ENCODE measurements at regions not wholly inside any gene's neighbourhood (a gene's known extent, or its start where the extent isn't known, plus 50 kb on each side); places are given as distances from the start of the nearest gene placed in this dataset.

- ChIA-PET POLR2A (no interaction called here), CTCF (interaction anchor here (1.6 to 2.7 kb wide), 3 partner anchors 8 to 828 kb away, joined by 3 to 12 read pairs (median 5); no protein-coding TSS in a partner anchor)
- DNase-seq (ENCODE audit: low read depth, low spot score) = no peak
- H3K4me3 ChIP-seq (ENCODE audit: low read depth, low read length) = no peak overlapping the region
- no peak for TF ChIP-seq CTCF (IDR thresholded peaks at IDR 0.05; ENCODE audit: insufficient read depth, low read length, missing control alignments)
Measured at GRCh38 chr21:26709090-26709489, 136.0 kb upstream of the CYYR1 start.

GRCh38 chr21:26708223-26708800 is 135.2 kb upstream of the CYYR1 start:
- CTCF ChIA-PET = interaction anchor here (1.0 to 2.7 kb wide), 3 partner anchors 8 to 827 kb away, joined by 4 to 12 read pairs (median 5); no protein-coding TSS in a partner anchor
- TF ChIP-seq CTCF (IDR thresholded peaks at IDR 0.05; ENCODE audit: insufficient read depth, low read length, missing control alignments) = no peak
- POLR2A ChIA-PET = no interaction called here
- no peak for DNase-seq (ENCODE audit: low read depth, low spot score)
- no peak overlapping the region for H3K4me3 ChIP-seq (ENCODE audit: low read depth, low read length)

- CTCF ChIA-PET = interaction anchor here (1.0 to 2.7 kb wide), 2 partner anchors 9 to 10 kb away, joined by 4 to 12 read pairs; no protein-coding TSS in a partner anchor
- POLR2A ChIA-PET = no interaction called here
Measured at GRCh38 chr21:26707246-26707645, 134.2 kb upstream of the CYYR1 start.

GRCh38 chr21:26698416-26698815 is 125.3 kb upstream of the CYYR1 start:
- CTCF ChIA-PET = interaction anchor here (3.0 kb wide), 1 partner anchor 16 kb away, joined by 11 read pairs; no protein-coding TSS in a partner anchor
- POLR2A ChIA-PET = no interaction called here
- no peak for DNase-seq (ENCODE audit: low read depth, low spot score)
- H3K4me3 ChIP-seq (ENCODE audit: low read depth, low read length) = no peak overlapping the region
- TF ChIP-seq CTCF (IDR thresholded peaks at IDR 0.05; ENCODE audit: insufficient read depth, low read length, missing control alignments) = no peak

More at GRCh38 chr21:26707246-26707645, 134.2 kb upstream of the CYYR1 start:
- no peak for DNase-seq (ENCODE audit: low read depth, low spot score)
- no peak overlapping the region for H3K4me3 ChIP-seq (ENCODE audit: low read depth, low read length)
- no peak for TF ChIP-seq CTCF (IDR thresholded peaks at IDR 0.05; ENCODE audit: insufficient read depth, low read length, missing control alignments)

- ChIA-PET POLR2A (no interaction called here), CTCF (interaction anchor here (1.9 kb wide), 1 partner anchor 24 kb away, joined by 4 read pairs; no protein-coding TSS in a partner anchor)
- no peak for TF ChIP-seq CTCF (IDR thresholded peaks at IDR 0.05; ENCODE audit: insufficient read depth, low read length, missing control alignments)
- DNase-seq (ENCODE audit: low read depth, low spot score) = no peak
- no peak overlapping the region for H3K4me3 ChIP-seq (ENCODE audit: low read depth, low read length)
Measured at GRCh38 chr21:26691416-26691815, 118.3 kb upstream of the CYYR1 start.

- CTCF ChIA-PET = no interaction called here
- no peak overlapping the region for H3K4me3 ChIP-seq (ENCODE audit: low read depth, low read length)
- TF ChIP-seq CTCF (IDR thresholded peaks at IDR 0.05; ENCODE audit: insufficient read depth, low read length, missing control alignments) = no peak
- no peak for DNase-seq (ENCODE audit: low read depth, low spot score)
- POLR2A ChIA-PET = no interaction called here
Measured at GRCh38 chr21:26686705-26687104, 113.6 kb upstream of the CYYR1 start.

All from AG04449 (cell line).